HG02610 (cell line): ENCODE measurements at regions not wholly inside any gene's neighbourhood (a gene's known extent, or its start where the extent isn't known, plus 50 kb on each side); places are given as distances from the start of the nearest gene placed in this dataset.

ENCODE experiments used
- ATAC-seq: cut with Tn5 transposase; IDR thresholded peaks from one replicate; pipeline ENCODE4 v1.9.1; 2021; ENCODE audit warnings: mild to moderate bottlenecking, moderate library complexity; ENCODE audit not compliant: unreplicated experiment

DNA sequence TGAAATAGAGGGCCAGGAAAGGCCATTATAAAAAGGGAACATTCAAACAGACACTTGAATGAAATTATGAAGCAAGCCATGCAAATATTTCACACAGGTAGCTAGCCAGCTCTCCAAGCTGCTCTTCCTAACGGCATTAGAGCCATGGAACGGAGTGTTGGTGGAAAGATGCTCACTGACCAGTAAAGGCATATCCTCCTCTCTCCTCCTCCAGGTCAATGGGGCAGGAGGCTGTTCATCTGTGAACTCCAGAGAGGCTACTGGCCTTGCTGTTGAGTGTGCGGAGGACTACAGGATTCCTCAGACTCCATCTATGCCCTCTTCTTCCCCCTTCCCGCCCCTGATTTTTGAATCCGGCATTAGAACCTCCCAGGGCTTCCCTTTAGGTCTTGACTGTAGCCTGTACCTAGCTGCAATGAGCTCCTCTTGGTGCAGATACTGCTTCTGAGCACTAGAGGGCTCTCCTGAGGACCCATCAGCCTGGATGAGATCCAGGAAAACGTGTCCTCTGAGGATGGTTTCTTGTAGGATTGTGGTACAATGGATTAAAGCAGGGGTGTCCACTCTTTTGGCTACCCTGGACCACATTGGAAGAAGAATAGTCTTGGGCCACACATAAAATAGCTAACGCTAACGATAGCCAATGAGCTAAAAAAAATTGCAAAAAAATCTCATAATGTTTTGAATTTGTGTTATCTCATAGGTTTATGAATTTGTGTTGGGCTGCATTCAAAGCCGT lies 162.2 kb downstream of the SREK1 start:
- peak; percentile 81 for ATAC-seq

- no peak for ATAC-seq
Observed at GRCh38 chr5:66306844-66307315, 162.8 kb downstream of the SREK1 start.

DNA sequence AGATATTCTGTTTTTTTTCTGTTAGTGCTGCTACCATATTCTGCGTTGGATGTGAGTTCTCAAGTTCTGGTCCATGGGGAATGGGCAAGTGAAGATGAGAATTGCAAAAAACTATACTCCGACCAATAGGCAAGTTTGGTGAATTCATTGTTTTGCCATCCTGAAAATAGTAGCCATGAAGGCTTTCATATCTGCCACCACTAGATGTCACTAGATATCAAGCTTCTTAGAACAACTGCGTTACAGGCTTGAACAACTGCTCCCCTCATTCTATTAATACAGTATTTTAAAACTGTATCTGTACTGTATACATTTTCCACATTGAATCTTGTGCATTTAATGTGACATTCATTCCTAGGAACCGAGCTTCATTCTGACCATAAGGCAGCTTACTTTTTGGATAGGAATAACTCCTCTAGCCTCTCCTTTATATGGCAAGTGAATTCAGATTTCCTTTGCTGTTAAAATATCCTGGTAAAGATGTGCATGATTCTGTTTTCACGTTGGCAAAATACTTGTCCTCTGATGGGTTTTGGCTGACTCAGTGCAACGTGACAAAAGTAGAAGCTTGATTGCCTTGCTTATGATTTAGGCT lies 163.6 kb downstream of the SREK1 start:
- ATAC-seq, result peak; percentile 46

- ATAC-seq, result no peak
Observed at GRCh38 chr5:66312266-66312665, 168.2 kb downstream of the SREK1 start.

GRCh38 chr5:66315784-66316183 lies 171.7 kb downstream of the SREK1 start:
- no peak for ATAC-seq

GRCh38 chr5:66322786-66323528 lies 178.9 kb downstream of the SREK1 start:
- no peak for ATAC-seq

DNA sequence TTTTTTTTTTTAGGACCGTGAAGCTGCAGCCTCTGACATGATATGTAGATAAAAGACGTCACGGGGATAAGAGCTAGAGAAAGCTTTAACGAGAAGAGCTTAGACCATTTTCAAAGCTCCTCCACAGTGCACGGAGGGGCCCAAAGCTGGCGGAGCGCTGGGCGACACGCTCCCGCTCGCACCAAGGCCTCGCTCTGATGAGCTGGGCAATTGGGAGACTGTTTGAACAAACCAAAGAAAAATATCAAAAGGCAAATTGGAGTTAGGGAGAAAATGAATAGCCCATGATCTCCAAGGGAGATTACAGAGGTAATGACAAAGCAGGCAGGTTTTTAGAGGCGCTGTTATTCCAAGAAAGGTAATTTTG lies 179.4 kb downstream of the SREK1 start:
- ATAC-seq, result no peak

GRCh38 chr5:66324357-66324756 lies 180.3 kb downstream of the SREK1 start:
- no peak for ATAC-seq

- ATAC-seq, result no peak
Observed at GRCh38 chr5:66326276-66326675, 182.2 kb downstream of the SREK1 start.

DNA sequence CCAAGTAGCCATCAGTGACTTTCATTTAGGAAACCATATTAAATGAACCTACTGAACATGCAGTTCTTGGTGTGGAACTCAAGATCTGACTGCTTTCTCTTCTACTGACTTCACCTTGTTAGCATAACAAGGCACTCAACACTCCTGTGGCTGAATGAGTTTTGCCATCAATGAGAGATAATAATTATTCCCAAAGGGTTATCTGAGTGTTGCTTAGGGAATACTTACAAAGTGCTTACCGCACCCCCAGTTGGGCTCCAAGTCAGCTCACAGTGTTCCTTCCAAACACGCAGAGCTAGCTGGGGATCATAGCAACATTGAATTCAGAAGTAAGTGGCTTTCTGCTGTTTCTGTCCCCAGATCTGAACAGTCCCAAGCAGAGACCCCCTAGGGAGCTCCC lies 182.9 kb downstream of the SREK1 start:
- ATAC-seq, result no peak

GRCh38 chr5:66329078-66329477 lies 185.0 kb downstream of the SREK1 start:
- ATAC-seq, result no peak

- no peak for ATAC-seq
Observed at GRCh38 chr5:66333192-66333591, 189.1 kb downstream of the SREK1 start.

GRCh38 chr5:66337626-66338226 lies 193.6 kb downstream of the SREK1 start:
- no peak for ATAC-seq

GRCh38 chr5:66338828-66339227 lies 194.7 kb downstream of the SREK1 start:
- no peak for ATAC-seq

DNA sequence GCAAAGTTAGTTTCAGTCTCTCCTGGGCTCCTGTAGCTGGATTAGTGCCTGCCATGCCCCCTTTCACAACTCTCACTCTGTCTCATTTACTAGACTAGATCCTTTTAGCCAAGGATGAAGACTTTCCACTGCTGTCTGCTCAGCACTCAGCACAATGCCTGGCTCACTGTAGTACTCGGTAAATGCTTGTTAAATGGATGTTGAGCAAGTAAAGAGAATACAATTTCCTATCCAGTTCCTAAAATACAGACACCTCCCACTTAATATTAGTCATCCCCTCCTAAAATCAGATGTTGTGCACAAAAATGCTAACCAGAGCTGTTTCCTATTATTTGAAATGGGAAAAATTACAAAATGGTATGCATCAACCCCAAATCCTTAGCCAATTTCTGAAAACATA lies 195.8 kb downstream of the SREK1 start:
- ATAC-seq, result no peak

DNA sequence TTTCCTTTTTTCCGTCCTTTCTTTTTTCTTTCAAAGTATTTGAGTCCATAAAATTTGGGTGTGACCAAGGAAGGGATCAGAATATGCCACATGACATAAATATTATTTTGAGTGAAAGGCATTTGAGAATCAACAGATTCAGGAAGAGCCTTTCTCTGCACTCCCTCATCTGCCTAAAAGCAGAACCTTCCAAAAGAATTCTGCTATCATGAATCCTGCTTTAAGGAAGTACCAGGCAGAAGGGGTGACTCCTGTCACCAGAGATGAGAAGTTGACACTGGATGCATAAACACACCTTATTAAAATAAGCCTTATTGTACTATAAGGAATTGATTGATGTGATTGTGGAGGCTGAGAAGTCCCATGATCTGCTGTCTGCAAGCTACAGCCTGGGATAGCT lies 196.7 kb downstream of the SREK1 start:
- ATAC-seq, result no peak

- no peak for ATAC-seq
Observed at GRCh38 chr5:66342341-66342880, 198.3 kb downstream of the SREK1 start.

GRCh38 chr5:66343370-66344071 lies 199.4 kb downstream of the SREK1 start:
- ATAC-seq, result no peak

DNA sequence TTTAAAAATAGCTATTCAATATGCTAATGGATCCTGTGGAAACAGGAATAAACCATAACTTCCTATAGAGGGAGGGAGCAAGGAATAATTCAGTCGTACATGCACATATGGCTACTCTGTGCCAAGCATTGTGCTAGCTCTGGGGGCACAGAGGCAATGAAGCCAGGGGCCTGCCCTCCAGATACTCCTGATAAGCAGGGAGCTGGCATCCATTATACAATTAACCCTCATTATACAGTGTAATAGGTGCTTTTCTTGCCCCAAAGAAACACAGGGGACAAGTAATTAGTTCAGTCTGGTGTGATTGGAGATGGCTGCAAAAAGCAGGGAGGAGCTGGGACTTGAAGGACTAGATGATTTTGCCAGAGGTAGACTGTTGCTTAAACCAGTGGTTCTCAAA lies 200.4 kb downstream of the SREK1 start:
- no peak for ATAC-seq

DNA sequence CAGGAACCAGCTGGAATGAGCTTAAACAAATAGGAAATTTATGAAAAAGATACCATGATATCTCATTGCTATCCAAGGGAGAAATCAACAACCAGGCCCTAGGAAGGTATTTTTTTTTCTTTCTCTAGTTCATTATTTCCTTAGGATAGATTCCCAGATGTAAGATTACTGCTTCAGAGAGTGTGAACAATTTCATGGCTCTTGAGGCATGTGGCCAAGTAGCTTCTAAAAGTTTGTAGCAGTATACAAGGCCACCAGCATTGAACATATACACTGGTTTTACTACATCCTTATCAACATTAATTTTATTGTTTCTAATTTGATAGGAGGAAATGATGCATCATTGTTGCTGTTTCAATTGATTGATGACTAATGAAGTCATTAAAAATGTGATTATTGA lies 201.2 kb downstream of the SREK1 start:
- no peak for ATAC-seq

DNA sequence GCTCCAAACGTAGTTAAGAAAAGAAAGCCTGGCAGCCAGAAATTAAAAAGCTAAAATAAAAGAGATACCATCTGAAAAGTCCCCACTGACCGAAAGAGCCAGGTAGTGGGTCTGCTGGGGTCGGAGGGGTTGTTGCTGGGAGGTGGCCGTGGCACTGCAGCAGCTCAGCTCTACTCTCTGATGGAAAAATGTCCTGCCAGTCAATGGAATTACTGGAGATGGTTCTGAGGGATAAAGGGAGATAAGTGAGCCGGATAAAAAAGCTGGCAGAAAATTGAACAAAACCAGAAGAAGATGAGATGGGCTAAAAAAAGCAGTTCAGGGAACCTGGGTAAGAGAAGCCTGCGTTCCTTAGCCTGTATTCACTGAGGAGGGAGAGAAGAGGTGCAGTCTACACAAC lies 202.8 kb downstream of the SREK1 start:
- no peak for ATAC-seq
